Keratinocyte (primary cell): ENCODE measurements at regions not wholly inside any gene's neighbourhood (a gene's known extent, or its start where the extent isn't known, plus 50 kb on each side); places are given as distances from the start of the nearest gene placed in this dataset.

Experiments used
- DNase-seq: peaks from one replicate; pipeline ENCODE4 v3.0.0-alpha.2; 2011; ENCODE audit warnings: low read depth, missing footprints, low spot score
- FAIRE-seq: peaks from 2 replicates; lab custom pipeline; 2011; peaks lifted over from hg19 to GRCh38; lab: Jason Lieb, UNC
- H2AFZ ChIP-seq: 2 replicates; pipeline ENCODE4 v1.6.0; 2012; ENCODE audit warnings: low read length, control low read depth, inconsistent platforms; ENCODE audit not compliant: control insufficient read depth
- H3K27ac ChIP-seq: 2 replicates; pipeline ENCODE4 v1.5.1; 2011; ENCODE audit warnings: low read length; ENCODE audit not compliant: control insufficient read depth, insufficient read depth
- H3K27me3 ChIP-seq: 3 replicates; pipeline ENCODE4 v1.6.0; 2011; ENCODE audit warnings: low read length; ENCODE audit not compliant: control insufficient read depth, insufficient read depth; ENCODE audit errors: extremely low read depth
- H3K36me3 ChIP-seq, 2 experiments: 2 replicates in 1 of 2; 3 replicates in 1 of 2; pipeline ENCODE4 v1.5.1; 2011; ENCODE audit warnings: low read length in 2 of 2, mild to moderate bottlenecking in 1 of 2; ENCODE audit not compliant: control insufficient read depth in 2 of 2, insufficient read depth in 2 of 2; ENCODE audit errors: extremely low read depth in 1 of 2
- H3K4me1 ChIP-seq: 3 replicates; pipeline ENCODE4 v1.5.1; 2011; ENCODE audit warnings: low read length; ENCODE audit not compliant: control insufficient read depth, insufficient read depth; ENCODE audit errors: extremely low read depth
- H3K4me2 ChIP-seq: 3 replicates; pipeline ENCODE4 v1.6.0; 2011; ENCODE audit warnings: low read depth, low read length; ENCODE audit not compliant: control insufficient read depth, insufficient read depth; ENCODE audit errors: extremely low read depth
- H3K4me3 ChIP-seq, 3 experiments: fragments of 200-600 bp in 1 of 3; sonication (generic) in 1 of 3; 2 replicates in 2 of 3; 3 replicates in 1 of 3; pipeline ENCODE4 v1.5.1; 2011 to 2016; ENCODE audit warnings: low read length in 3 of 3, mild to moderate bottlenecking in 3 of 3, control low read depth in 2 of 3, inconsistent platforms in 1 of 3, low read depth in 1 of 3, mixed read lengths in 1 of 3, mixed run types in 1 of 3, moderate library complexity in 1 of 3; ENCODE audit not compliant: control insufficient read depth in 2 of 3, insufficient read depth in 2 of 3; ENCODE audit errors: extremely low read depth in 1 of 3
- H3K79me2 ChIP-seq: 2 replicates; pipeline ENCODE4 v1.6.0; 2012; ENCODE audit warnings: low read length; ENCODE audit not compliant: control insufficient read depth, insufficient read depth
- H3K9ac ChIP-seq: 3 replicates; pipeline ENCODE4 v1.6.0; 2011; ENCODE audit warnings: low read length; ENCODE audit not compliant: control insufficient read depth, insufficient read depth; ENCODE audit errors: extremely low read depth
- H3K9me1 ChIP-seq: 3 replicates; pipeline ENCODE4 v1.6.0; 2011; ENCODE audit warnings: low read length; ENCODE audit not compliant: control insufficient read depth, insufficient read depth; ENCODE audit errors: extremely low read depth
- H3K9me3 ChIP-seq: 2 replicates; pipeline ENCODE4 v1.5.1; 2012; ENCODE audit warnings: low read depth, low read length; ENCODE audit not compliant: control insufficient read depth
- H4K20me1 ChIP-seq: 3 replicates; pipeline ENCODE4 v1.6.0; 2011; ENCODE audit warnings: low read length; ENCODE audit not compliant: control insufficient read depth, insufficient read depth; ENCODE audit errors: extremely low read depth
- CTCF ChIP-seq, 3 experiments: IDR thresholded peaks in 1 of 3; conservative IDR thresholded peaks in 1 of 3; optimal IDR thresholded peaks in 1 of 3; 2 replicates in 2 of 3; 3 replicates in 1 of 3; pipeline versions ENCODE3 to v1.5.1; 2011; ENCODE audit warnings: low read length in 3 of 3, mild to moderate bottlenecking in 3 of 3, moderate library complexity in 2 of 3, control low read depth in 1 of 3, inconsistent platforms in 1 of 3; ENCODE audit not compliant: insufficient read depth in 2 of 3; ENCODE audit errors: extremely low read depth in 1 of 3
- EZH2 ChIP-seq: IDR thresholded peaks from one replicate; pipeline ENCODE4 v1.6.1; 2012; ENCODE audit warnings: inconsistent platforms, mild to moderate bottlenecking, low read length, moderate library complexity
- dilution Hi-C: fragments of 300-500 bp; cut with MboI; formaldehyde crosslinking; loops from one replicate; pipeline ENCODE4 v1.7.0; 2020; ENCODE audit warnings: low sequenced_read_pairs; ENCODE audit not compliant: extremely low pct_ligation_motif_present

DNA sequence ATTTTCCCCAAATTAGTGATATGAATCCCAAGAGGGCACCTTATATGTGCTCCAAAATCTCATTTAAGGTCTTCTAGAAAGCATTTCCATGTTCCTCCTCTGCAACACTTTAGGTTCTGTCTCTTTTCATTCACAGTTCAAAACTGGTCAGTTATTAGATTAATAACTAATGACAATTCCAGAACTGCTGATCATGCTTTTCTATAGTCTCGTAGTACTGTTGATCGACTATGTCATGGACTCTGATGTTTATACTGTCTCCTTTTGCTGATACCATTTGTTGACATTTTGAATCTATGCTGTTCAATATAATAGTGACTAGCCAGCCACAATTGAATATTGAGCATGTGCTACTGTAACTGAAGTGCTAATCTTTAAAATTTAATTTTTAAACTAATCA lies 728.3 kb downstream of the LRFN5 start:
- Histone ChIP-seq H3K27ac (no peak overlapping the region), H4K20me1 (no peaks in the 10 kb centered on the region), H3K9me3 (no peaks in the 10 kb centered on the region), H3K9ac (no peak overlapping the region), H2AFZ (no peak overlapping the region), H3K4me2 (no peak overlapping the region), H3K4me1 (no peaks in the 10 kb centered on the region), H3K9me1 (no peaks in the 10 kb centered on the region), H3K27me3 (no peaks in the 10 kb centered on the region), H3K36me3 (no peaks in the 10 kb centered on the region), H3K79me2 (no peaks in the 10 kb centered on the region), H3K4me3 (no peak overlapping the region)
- dilution Hi-C loops = no loop called here
- DNase-seq (no peak), FAIRE-seq (no peak)
- no peak for TF ChIP-seq EZH2
- TF ChIP-seq CTCF (optimal IDR thresholded peaks at IDR 0.05 in 1 of 3, IDR thresholded peaks at IDR 0.05 in 1 of 3, conservative IDR thresholded peaks at IDR 0.05 in 1 of 3; ENCODE audit: extremely low read depth in 1 of 3, insufficient read depth in 2 of 3, low read length in 3 of 3) = no peak

DNA sequence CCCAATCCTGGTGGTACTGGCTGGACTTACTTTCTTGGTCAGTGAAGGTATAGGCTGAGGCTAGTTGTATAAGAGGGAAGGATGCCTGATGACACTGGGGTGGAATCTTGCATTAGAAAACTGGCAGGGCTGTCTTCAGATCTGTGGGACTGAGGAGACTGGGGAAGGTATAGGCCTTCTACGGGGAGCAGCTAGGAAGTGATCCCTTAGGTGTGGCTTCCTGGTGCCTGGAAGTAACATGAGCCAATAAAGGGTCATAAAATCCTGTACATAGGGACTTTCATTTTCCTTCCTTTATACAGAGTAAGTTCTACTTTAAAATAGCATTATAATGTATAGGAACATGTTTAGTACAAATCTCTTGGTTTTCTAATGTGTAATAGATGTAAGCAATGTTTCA lies 716.8 kb downstream of the LRFN5 start:
- dilution Hi-C loops = no loop called here

More for the DNA sequence above, 716.8 kb downstream of the LRFN5 start:
- Histone ChIP-seq H3K9me1 (no peaks in the 10 kb centered on the region), H3K4me1 (no peaks in the 10 kb centered on the region), H3K27me3 (no peaks in the 10 kb centered on the region), H4K20me1 (no peaks in the 10 kb centered on the region), H3K27ac (no peak overlapping the region), H3K79me2 (no peaks in the 10 kb centered on the region), H3K36me3 (no peaks in the 10 kb centered on the region), H2AFZ (no peak overlapping the region), H3K4me3 (no peak overlapping the region), H3K4me2 (no peak overlapping the region), H3K9me3 (no peaks in the 10 kb centered on the region), H3K9ac (no peak overlapping the region)
- FAIRE-seq (no peak), DNase-seq (no peak)
- TF ChIP-seq CTCF (optimal IDR thresholded peaks at IDR 0.05 in 1 of 3, IDR thresholded peaks at IDR 0.05 in 1 of 3, conservative IDR thresholded peaks at IDR 0.05 in 1 of 3; ENCODE audit: extremely low read depth in 1 of 3, insufficient read depth in 2 of 3, low read length in 3 of 3) (no peak), EZH2 (no peak)
